ENCODE measurements at regions not wholly inside any gene's neighbourhood (a gene's known extent, or its start where the extent isn't known, plus 50 kb on each side); places are given as distances from the start of the nearest gene placed in this dataset.

DNA sequence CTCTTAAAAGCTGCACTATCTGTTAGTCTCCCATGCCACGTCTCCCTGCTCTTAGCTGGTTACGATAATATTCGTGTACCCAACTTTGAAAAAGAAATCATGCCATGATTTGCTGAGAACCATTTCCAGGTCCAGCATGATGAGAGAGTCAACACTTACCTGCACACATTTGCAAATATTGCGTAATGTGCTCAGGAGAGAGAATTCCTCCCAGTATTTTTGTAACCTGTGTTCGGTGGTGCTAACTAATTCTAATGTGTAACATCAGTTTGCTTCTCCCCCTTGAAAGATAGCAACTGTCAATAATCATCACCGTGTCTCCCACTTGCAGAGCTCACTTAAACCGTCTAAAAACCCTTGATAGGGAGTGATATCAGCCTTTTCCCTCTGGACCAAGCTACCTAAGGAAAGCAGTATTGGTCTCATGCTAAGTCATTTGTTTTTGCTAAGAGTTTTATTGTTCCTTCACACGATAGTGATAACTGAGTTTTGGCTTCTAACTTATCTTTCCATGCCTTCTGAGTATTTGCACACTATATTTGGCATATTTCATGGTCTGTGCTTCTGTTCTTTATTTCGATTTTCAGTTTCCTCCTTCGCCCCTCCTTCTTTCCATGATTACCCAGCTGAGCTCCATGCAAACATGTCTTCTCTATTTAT lies 61.1 kb upstream of the IRF2BP2 start:
- Histone ChIP-seq H3K27me3 (ENCODE audit: control insufficient read depth in 1 of 2, insufficient read depth in 2 of 2, low read length in 2 of 2) (no peaks in the 10 kb centered on the region), H3K4me3 (ENCODE audit: low read length) (no peak overlapping the region), H3K27ac (ENCODE audit: low read depth in 1 of 2, low read length in 2 of 2) (no peak overlapping the region), H3K36me3 (ENCODE audit: insufficient read depth, low read length) (no peaks in the 10 kb centered on the region), H3K4me1 (ENCODE audit: insufficient read depth, low read length) (peaks cover 5% of the 10 kb centered on the region), H3K9me3 (ENCODE audit: control insufficient read depth in 1 of 2, insufficient read depth in 1 of 2, low read length in 2 of 2) (no peaks in the 10 kb centered on the region)
- Mint-ChIP-seq H3K9me3 (peaks cover 3% of the 10 kb centered on the region), H3K4me3 (no peak overlapping the region), H3K36me3 (ENCODE audit: low read depth) (no peaks in the 10 kb centered on the region), H3K27me3 (no peaks in the 10 kb centered on the region), H3K27ac (no peak overlapping the region), H3K4me1 (ENCODE audit: low read depth) (peaks cover 7% of the 10 kb centered on the region)
- TF ChIP-seq, protein P1, sequence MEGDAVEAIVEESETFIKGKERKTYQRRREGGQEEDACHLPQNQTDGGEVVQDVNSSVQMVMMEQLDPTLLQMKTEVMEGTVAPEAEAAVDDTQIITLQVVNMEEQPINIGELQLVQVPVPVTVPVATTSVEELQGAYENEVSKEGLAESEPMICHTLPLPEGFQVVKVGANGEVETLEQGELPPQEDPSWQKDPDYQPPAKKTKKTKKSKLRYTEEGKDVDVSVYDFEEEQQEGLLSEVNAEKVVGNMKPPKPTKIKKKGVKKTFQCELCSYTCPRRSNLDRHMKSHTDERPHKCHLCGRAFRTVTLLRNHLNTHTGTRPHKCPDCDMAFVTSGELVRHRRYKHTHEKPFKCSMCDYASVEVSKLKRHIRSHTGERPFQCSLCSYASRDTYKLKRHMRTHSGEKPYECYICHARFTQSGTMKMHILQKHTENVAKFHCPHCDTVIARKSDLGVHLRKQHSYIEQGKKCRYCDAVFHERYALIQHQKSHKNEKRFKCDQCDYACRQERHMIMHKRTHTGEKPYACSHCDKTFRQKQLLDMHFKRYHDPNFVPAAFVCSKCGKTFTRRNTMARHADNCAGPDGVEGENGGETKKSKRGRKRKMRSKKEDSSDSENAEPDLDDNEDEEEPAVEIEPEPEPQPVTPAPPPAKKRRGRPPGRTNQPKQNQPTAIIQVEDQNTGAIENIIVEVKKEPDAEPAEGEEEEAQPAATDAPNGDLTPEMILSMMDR (IDR thresholded peaks at IDR 0.05) = no peak
- ChIA-PET POLR2A (no interaction called here), CTCF (interaction anchor here (1.6 kb wide), 1 partner anchor 53 kb away, joined by 3 read pairs; no protein-coding TSS in a partner anchor)
- intact Hi-C loops (cut with DNase I, micrococcal nuclease) = loop anchor here in 1 of 2 experiments (5.0 kb wide), 1 partner anchor 54 kb away; no protein-coding TSS in a partner anchor
- ATAC-seq (ENCODE audit: poor library complexity) (no peak), DNase-seq (no peak)

DNA sequence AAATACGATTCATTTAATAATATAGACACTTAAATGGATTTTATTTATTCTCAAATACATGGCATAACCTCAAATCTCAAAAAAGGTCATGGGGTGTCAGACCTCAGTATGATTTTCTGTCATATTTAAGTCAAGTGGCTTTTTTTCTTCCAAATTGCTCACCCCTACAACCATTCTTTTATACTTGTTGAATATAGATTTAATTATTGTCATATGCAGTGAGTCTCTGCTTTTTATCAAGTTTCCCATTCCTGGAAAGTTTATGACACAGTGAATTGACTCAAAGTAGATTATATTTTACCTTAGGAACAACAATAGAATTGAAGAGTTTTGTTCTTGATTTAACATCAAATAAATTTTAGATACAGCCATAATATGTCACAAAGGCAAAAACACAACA lies 59.5 kb upstream of the IRF2BP2 start:
- Mint-ChIP-seq H3K4me1 (ENCODE audit: low read depth) (no peaks in the 10 kb centered on the region), H3K27me3 (no peaks in the 10 kb centered on the region), H3K9me3 (peaks cover 3% of the 10 kb centered on the region), H3K4me3 (no peak overlapping the region), H3K36me3 (ENCODE audit: low read depth) (no peaks in the 10 kb centered on the region), H3K27ac (no peak overlapping the region)
- CTCF ChIA-PET = interaction anchor here (1.6 kb wide), 1 partner anchor 55 kb away, joined by 3 read pairs; no protein-coding TSS in a partner anchor
- no peak for ATAC-seq (ENCODE audit: poor library complexity)
- H3K4me3 ChIP-seq (ENCODE audit: low read length) = no peak overlapping the region
- no peak overlapping the region for H3K27ac ChIP-seq (ENCODE audit: low read depth in 1 of 2, low read length in 2 of 2)
- POLR2A ChIA-PET = no interaction called here
- intact Hi-C loops (cut with DNase I, micrococcal nuclease) = no loop called here
- no peaks in the 10 kb centered on the region for H3K27me3 ChIP-seq (ENCODE audit: control insufficient read depth in 1 of 2, insufficient read depth in 2 of 2, low read length in 2 of 2)
- H3K4me1 ChIP-seq (ENCODE audit: insufficient read depth, low read length) = no peaks in the 10 kb centered on the region
- no peaks in the 10 kb centered on the region for H3K36me3 ChIP-seq (ENCODE audit: insufficient read depth, low read length)
- DNase-seq = no peak
- TF ChIP-seq, protein P1 (IDR thresholded peaks at IDR 0.05) = no peak
- H3K9me3 ChIP-seq (ENCODE audit: control insufficient read depth in 1 of 2, insufficient read depth in 1 of 2, low read length in 2 of 2) = no peaks in the 10 kb centered on the region

DNA sequence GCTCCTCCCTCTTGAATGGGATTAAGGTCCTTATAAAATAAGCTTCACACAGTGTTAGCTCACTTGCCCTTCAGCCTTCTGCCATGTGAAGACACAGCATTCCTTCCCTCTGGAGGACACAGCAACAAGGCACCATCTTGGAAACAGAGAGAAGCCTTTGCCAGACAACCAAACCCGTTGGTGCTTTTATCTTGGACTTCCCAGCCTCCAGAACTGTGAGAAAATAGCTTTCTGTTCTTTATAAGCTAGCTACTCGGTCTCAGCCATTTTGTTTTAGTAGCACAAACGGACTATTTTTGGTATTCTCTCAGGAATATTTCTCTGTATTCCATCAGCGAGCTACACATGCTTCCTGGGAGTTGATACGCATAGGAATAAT lies 58.6 kb upstream of the IRF2BP2 start:
- H3K27ac ChIP-seq (ENCODE audit: low read depth in 1 of 2, low read length in 2 of 2) = no peak overlapping the region
- H3K27me3 Mint-ChIP-seq = no peaks in the 10 kb centered on the region
- POLR2A ChIA-PET = interaction anchor here (1.3 kb wide), 1 partner anchor 57 kb away, joined by 5 read pairs; no protein-coding TSS in a partner anchor
- no peak overlapping the region for H3K4me3 Mint-ChIP-seq
- DNase-seq = no peak
- ATAC-seq (ENCODE audit: poor library complexity) = no peak
- H3K9me3 Mint-ChIP-seq = peaks cover 3% of the 10 kb centered on the region
- no peaks in the 10 kb centered on the region for H3K9me3 ChIP-seq (ENCODE audit: control insufficient read depth in 1 of 2, insufficient read depth in 1 of 2, low read length in 2 of 2)
- TF ChIP-seq, protein P1 (IDR thresholded peaks at IDR 0.05) = no peak
- CTCF ChIA-PET = no interaction called here
- H3K36me3 Mint-ChIP-seq (ENCODE audit: low read depth) = no peaks in the 10 kb centered on the region
- no peaks in the 10 kb centered on the region for H3K27me3 ChIP-seq (ENCODE audit: control insufficient read depth in 1 of 2, insufficient read depth in 2 of 2, low read length in 2 of 2)
- H3K4me3 ChIP-seq (ENCODE audit: low read length) = no peak overlapping the region
- no peak overlapping the region for H3K27ac Mint-ChIP-seq
- intact Hi-C loops (cut with DNase I, micrococcal nuclease) = no loop called here
- no peaks in the 10 kb centered on the region for H3K4me1 ChIP-seq (ENCODE audit: insufficient read depth, low read length)
- H3K36me3 ChIP-seq (ENCODE audit: insufficient read depth, low read length) = no peaks in the 10 kb centered on the region
- no peaks in the 10 kb centered on the region for H3K4me1 Mint-ChIP-seq (ENCODE audit: low read depth)
